ENCODE measurements at regions not wholly inside any gene's neighbourhood (a gene's known extent, or its start where the extent isn't known, plus 50 kb on each side); places are given as distances from the start of the nearest gene placed in this dataset.
"Not testable (repeated sequence)": the region's sequence is repeated elsewhere in the genome, so short reads cannot be mapped to it uniquely, and the experiment has no call there.

GRCh38 chr15:81795899-81796298 lies 249.9 kb downstream of the MEX3B start:
- no peak overlapping the region for H3K4me3 ChIP-seq
- no peaks in the 10 kb centered on the region for H3K4me1 ChIP-seq
- TF ChIP-seq, protein P1, sequence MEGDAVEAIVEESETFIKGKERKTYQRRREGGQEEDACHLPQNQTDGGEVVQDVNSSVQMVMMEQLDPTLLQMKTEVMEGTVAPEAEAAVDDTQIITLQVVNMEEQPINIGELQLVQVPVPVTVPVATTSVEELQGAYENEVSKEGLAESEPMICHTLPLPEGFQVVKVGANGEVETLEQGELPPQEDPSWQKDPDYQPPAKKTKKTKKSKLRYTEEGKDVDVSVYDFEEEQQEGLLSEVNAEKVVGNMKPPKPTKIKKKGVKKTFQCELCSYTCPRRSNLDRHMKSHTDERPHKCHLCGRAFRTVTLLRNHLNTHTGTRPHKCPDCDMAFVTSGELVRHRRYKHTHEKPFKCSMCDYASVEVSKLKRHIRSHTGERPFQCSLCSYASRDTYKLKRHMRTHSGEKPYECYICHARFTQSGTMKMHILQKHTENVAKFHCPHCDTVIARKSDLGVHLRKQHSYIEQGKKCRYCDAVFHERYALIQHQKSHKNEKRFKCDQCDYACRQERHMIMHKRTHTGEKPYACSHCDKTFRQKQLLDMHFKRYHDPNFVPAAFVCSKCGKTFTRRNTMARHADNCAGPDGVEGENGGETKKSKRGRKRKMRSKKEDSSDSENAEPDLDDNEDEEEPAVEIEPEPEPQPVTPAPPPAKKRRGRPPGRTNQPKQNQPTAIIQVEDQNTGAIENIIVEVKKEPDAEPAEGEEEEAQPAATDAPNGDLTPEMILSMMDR (IDR thresholded peaks at IDR 0.05), result no peak
- TF ChIP-seq POLR2A (IDR thresholded peaks at IDR 0.05), result no peak
- no peaks in the 10 kb centered on the region for H3K27me3 ChIP-seq
- H3K9me3 ChIP-seq, result no peaks in the 10 kb centered on the region
- H3K27ac ChIP-seq, result no peak overlapping the region
- DNase-seq, result no peak
- intact Hi-C loops (cut with DNase I; ENCODE audit: low total_unique reads), result no loop called here
- H3K36me3 ChIP-seq, result no peaks in the 10 kb centered on the region

DNA sequence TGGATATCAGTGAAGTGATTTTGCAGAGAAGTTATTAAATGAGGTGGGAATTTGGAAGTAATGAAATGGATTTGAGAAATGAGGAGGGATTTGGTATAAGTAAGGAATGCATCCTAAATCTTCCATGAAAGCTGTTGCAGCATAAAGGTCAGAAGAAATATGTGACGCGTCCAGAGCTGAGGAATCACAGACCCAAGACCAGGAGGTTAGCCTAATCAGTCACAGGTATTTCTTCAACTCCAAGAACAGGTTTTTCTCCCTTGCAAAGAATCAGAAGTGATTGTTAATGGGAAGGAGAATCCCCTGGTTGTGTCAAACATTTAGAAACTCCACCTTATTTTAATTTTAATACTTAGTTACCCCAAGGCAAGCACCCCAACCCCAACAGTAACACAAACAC lies 253.2 kb downstream of the MEX3B start:
- H3K27me3 ChIP-seq, result no peaks in the 10 kb centered on the region
- intact Hi-C loops (cut with DNase I; ENCODE audit: low total_unique reads), result no loop called here
- H3K4me1 ChIP-seq, result no peaks in the 10 kb centered on the region
- TF ChIP-seq POLR2A (IDR thresholded peaks at IDR 0.05), result no peak
- TF ChIP-seq, protein P1 (IDR thresholded peaks at IDR 0.05), result no peak
- no peaks in the 10 kb centered on the region for H3K36me3 ChIP-seq
- no peak for DNase-seq
- H3K27ac ChIP-seq, result no peak overlapping the region
- H3K9me3 ChIP-seq, result no peaks in the 10 kb centered on the region
- H3K4me3 ChIP-seq, result no peak overlapping the region

- H3K36me3 ChIP-seq; intact Hi-C loops (cut with DNase I; ENCODE audit: low total_unique reads); H3K27ac ChIP-seq; DNase-seq; H3K4me3 ChIP-seq; H3K4me1 ChIP-seq; H3K27me3 ChIP-seq; H3K9me3 ChIP-seq: not testable (repeated sequence)
Measured at GRCh38 chr15:81791322-81791721, 254.5 kb downstream of the MEX3B start.

- H3K4me3 ChIP-seq, result no peak overlapping the region
- H3K4me1 ChIP-seq, result no peaks in the 10 kb centered on the region
- no peak for DNase-seq
- no peaks in the 10 kb centered on the region for H3K36me3 ChIP-seq
- intact Hi-C loops (cut with DNase I; ENCODE audit: low total_unique reads), result no loop called here
- H3K27me3 ChIP-seq, result no peaks in the 10 kb centered on the region
- no peak overlapping the region for H3K27ac ChIP-seq
- TF ChIP-seq, protein P1 (IDR thresholded peaks at IDR 0.05), result no peak
- no peak for TF ChIP-seq POLR2A (IDR thresholded peaks at IDR 0.05)
- no peaks in the 10 kb centered on the region for H3K9me3 ChIP-seq
Measured at GRCh38 chr15:81789403-81789802, 256.4 kb downstream of the MEX3B start.

- DNase-seq, result no peak
- Histone ChIP-seq H3K4me1 (no peaks in the 10 kb centered on the region), H3K36me3 (no peaks in the 10 kb centered on the region), H3K4me3 (no peak overlapping the region), H3K27me3 (no peaks in the 10 kb centered on the region), H3K9me3 (no peaks in the 10 kb centered on the region), H3K27ac (no peak overlapping the region)
- TF ChIP-seq, protein P1 (IDR thresholded peaks at IDR 0.05), result no peak
- no peak for TF ChIP-seq POLR2A (IDR thresholded peaks at IDR 0.05)
- intact Hi-C loops (cut with DNase I; ENCODE audit: low total_unique reads), result no loop called here
Measured at GRCh38 chr15:81786776-81787175, 259.0 kb downstream of the MEX3B start.

GRCh38 chr15:81785679-81786078 lies 260.1 kb downstream of the MEX3B start:
- Histone ChIP-seq H3K9me3 (no peaks in the 10 kb centered on the region), H3K27ac (no peak overlapping the region), H3K4me3 (no peak overlapping the region), H3K27me3 (no peaks in the 10 kb centered on the region), H3K4me1 (no peaks in the 10 kb centered on the region), H3K36me3 (no peaks in the 10 kb centered on the region)
- intact Hi-C loops (cut with DNase I; ENCODE audit: low total_unique reads), result no loop called here
- TF ChIP-seq, protein P1 (IDR thresholded peaks at IDR 0.05), result no peak
- TF ChIP-seq POLR2A (IDR thresholded peaks at IDR 0.05), result no peak
- no peak for DNase-seq
